ENCODE measurements at regions not wholly inside any gene's neighbourhood (a gene's known extent, or its start where the extent isn't known, plus 50 kb on each side); places are given as distances from the start of the nearest gene placed in this dataset.

DNA sequence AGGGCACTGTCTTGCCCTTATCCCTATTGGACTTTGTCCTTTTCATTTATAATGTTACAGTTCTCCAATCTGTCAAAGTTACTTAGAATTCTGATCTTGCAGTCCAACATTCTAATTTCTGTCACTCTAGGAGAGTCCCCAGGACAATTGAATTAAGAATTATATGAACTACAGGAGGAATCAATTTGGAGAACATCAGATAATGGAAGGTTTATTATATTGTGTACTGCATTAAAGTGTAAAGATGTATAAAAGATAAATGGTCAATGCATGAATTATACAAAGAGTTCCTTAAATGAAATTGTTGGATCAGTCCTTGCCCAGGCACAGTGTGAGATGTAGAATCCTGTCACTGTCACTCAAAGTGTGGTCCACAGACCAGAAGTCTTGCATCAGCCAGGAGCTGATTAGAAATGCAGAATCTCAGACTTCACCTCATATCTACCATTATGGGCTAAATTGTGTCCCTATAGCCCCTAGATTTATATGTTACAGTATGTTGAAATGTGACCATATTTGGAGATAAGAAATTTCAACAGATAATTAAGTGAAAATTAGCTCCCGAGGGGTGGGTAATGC, 145.5 kb downstream of the BTBD3 start:
- H3K4me3 ChIP-seq (ENCODE audit: low read depth in 1 of 3, low read length in 3 of 3), result no peak overlapping the region
- H3K9me3 ChIP-seq (ENCODE audit: control insufficient read depth in 4 of 4, low read length in 3 of 4), result peaks cover 0 to 8% (median 0%) of the 10 kb centered on the region in 4 donors
- H3K36me3 ChIP-seq (ENCODE audit: control insufficient read depth in 4 of 4, insufficient read depth in 3 of 4, low read depth in 1 of 4, low read length in 3 of 4), result no peaks in the 10 kb centered on the region
- H3K4me1 ChIP-seq (ENCODE audit: control insufficient read depth in 4 of 4, insufficient read depth in 4 of 4, low read length in 3 of 4), result no peaks in the 10 kb centered on the region
- WGBS, result 91% methylated on average over 1 of the region's 1 CpG
- H3K27ac ChIP-seq (ENCODE audit: low read depth in 1 of 2, low read length in 2 of 2), result no peak overlapping the region
- TF ChIP-seq TAF1 (conservative IDR thresholded peaks at IDR 0.05) (no peak), FOXA1 (IDR thresholded peaks at IDR 0.05) (no peak), EGR1 (IDR thresholded peaks at IDR 0.05; ENCODE audit: low read depth in 2 of 2) (no peak), RAD21 (IDR thresholded peaks at IDR 0.05) (no peak), NR2F2 (IDR thresholded peaks at IDR 0.05) (no peak), HNF4G (IDR thresholded peaks at IDR 0.05) (no peak), SP1 (IDR thresholded peaks at IDR 0.05) (no peak), FOXA2 (IDR thresholded peaks at IDR 0.05) (no peak), RXRA (IDR thresholded peaks at IDR 0.05) (no peak)
- TF ChIP-seq, protein P1, sequence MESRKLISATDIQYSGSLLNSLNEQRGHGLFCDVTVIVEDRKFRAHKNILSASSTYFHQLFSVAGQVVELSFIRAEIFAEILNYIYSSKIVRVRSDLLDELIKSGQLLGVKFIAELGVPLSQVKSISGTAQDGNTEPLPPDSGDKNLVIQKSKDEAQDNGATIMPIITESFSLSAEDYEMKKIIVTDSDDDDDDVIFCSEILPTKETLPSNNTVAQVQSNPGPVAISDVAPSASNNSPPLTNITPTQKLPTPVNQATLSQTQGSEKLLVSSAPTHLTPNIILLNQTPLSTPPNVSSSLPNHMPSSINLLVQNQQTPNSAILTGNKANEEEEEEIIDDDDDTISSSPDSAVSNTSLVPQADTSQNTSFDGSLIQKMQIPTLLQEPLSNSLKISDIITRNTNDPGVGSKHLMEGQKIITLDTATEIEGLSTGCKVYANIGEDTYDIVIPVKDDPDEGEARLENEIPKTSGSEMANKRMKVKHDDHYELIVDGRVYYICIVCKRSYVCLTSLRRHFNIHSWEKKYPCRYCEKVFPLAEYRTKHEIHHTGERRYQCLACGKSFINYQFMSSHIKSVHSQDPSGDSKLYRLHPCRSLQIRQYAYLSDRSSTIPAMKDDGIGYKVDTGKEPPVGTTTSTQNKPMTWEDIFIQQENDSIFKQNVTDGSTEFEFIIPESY (IDR thresholded peaks at IDR 0.05), result no peak
- TF ChIP-seq, protein P2, sequence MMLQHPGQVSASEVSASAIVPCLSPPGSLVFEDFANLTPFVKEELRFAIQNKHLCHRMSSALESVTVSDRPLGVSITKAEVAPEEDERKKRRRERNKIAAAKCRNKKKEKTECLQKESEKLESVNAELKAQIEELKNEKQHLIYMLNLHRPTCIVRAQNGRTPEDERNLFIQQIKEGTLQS (IDR thresholded peaks at IDR 0.05), result no peak
- TF ChIP-seq, protein P3, sequence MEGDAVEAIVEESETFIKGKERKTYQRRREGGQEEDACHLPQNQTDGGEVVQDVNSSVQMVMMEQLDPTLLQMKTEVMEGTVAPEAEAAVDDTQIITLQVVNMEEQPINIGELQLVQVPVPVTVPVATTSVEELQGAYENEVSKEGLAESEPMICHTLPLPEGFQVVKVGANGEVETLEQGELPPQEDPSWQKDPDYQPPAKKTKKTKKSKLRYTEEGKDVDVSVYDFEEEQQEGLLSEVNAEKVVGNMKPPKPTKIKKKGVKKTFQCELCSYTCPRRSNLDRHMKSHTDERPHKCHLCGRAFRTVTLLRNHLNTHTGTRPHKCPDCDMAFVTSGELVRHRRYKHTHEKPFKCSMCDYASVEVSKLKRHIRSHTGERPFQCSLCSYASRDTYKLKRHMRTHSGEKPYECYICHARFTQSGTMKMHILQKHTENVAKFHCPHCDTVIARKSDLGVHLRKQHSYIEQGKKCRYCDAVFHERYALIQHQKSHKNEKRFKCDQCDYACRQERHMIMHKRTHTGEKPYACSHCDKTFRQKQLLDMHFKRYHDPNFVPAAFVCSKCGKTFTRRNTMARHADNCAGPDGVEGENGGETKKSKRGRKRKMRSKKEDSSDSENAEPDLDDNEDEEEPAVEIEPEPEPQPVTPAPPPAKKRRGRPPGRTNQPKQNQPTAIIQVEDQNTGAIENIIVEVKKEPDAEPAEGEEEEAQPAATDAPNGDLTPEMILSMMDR (IDR thresholded peaks at IDR 0.05; ENCODE audit: low read depth, low read length, missing input control), result no peak
- TF ChIP-seq, protein P4, sequence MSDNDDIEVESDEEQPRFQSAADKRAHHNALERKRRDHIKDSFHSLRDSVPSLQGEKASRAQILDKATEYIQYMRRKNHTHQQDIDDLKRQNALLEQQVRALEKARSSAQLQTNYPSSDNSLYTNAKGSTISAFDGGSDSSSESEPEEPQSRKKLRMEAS (IDR thresholded peaks at IDR 0.05), result no peak
- TF ChIP-seq, protein P5, sequence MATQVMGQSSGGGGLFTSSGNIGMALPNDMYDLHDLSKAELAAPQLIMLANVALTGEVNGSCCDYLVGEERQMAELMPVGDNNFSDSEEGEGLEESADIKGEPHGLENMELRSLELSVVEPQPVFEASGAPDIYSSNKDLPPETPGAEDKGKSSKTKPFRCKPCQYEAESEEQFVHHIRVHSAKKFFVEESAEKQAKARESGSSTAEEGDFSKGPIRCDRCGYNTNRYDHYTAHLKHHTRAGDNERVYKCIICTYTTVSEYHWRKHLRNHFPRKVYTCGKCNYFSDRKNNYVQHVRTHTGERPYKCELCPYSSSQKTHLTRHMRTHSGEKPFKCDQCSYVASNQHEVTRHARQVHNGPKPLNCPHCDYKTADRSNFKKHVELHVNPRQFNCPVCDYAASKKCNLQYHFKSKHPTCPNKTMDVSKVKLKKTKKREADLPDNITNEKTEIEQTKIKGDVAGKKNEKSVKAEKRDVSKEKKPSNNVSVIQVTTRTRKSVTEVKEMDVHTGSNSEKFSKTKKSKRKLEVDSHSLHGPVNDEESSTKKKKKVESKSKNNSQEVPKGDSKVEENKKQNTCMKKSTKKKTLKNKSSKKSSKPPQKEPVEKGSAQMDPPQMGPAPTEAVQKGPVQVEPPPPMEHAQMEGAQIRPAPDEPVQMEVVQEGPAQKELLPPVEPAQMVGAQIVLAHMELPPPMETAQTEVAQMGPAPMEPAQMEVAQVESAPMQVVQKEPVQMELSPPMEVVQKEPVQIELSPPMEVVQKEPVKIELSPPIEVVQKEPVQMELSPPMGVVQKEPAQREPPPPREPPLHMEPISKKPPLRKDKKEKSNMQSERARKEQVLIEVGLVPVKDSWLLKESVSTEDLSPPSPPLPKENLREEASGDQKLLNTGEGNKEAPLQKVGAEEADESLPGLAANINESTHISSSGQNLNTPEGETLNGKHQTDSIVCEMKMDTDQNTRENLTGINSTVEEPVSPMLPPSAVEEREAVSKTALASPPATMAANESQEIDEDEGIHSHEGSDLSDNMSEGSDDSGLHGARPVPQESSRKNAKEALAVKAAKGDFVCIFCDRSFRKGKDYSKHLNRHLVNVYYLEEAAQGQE (IDR thresholded peaks at IDR 0.05), result no peak
- DNase-seq (ENCODE audit: low spot score), result no peak
- H3K27me3 ChIP-seq (ENCODE audit: control insufficient read depth in 4 of 4, insufficient read depth in 4 of 4, low read length in 3 of 4), result no peaks in the 10 kb centered on the region
- H3K9ac ChIP-seq (ENCODE audit: low read depth in 1 of 2, low read length in 2 of 2), result no peak overlapping the region

DNA sequence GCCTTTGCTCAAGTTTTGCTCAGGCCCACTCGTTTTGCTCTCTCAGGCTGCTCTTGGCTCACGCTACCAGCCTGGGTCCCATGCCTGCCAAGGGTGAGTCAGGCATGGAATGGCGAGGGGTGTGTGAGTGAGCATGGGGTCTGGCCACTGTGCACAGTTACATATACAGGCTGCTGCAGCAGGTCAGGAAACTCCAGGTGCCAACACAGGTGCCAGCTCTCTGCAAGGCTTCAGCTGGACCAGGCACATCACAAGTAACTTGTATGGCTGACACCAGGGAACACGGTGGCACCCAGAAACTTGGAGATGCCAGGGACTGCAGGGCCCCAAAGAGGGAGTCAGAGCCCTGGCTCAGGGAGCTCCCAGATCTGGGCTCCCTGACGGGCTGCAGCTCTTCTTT, 146.8 kb downstream of the BTBD3 start:
- no peaks in the 10 kb centered on the region for H3K36me3 ChIP-seq (ENCODE audit: control insufficient read depth in 4 of 4, insufficient read depth in 3 of 4, low read depth in 1 of 4, low read length in 3 of 4)
- no peaks in the 10 kb centered on the region for H3K4me1 ChIP-seq (ENCODE audit: control insufficient read depth in 4 of 4, insufficient read depth in 4 of 4, low read length in 3 of 4)
- TF ChIP-seq EGR1 (IDR thresholded peaks at IDR 0.05; ENCODE audit: low read depth in 2 of 2), result no peak
- TF ChIP-seq FOXA1 (IDR thresholded peaks at IDR 0.05), result no peak
- no peak for TF ChIP-seq YY1 (IDR thresholded peaks at IDR 0.05)
- no peak for TF ChIP-seq TAF1 (conservative IDR thresholded peaks at IDR 0.05)
- TF ChIP-seq, protein P3 (IDR thresholded peaks at IDR 0.05; ENCODE audit: low read depth, low read length, missing input control), result no peak
- TF ChIP-seq, protein P2 (IDR thresholded peaks at IDR 0.05), result no peak
- TF ChIP-seq RAD21 (IDR thresholded peaks at IDR 0.05), result no peak
- TF ChIP-seq RXRA (IDR thresholded peaks at IDR 0.05), result no peak
- TF ChIP-seq FOXA2 (IDR thresholded peaks at IDR 0.05), result no peak
- TF ChIP-seq, protein P4 (IDR thresholded peaks at IDR 0.05), result no peak
- TF ChIP-seq HNF4A (conservative IDR thresholded peaks at IDR 0.05), result no peak
- TF ChIP-seq GABPA (IDR thresholded peaks at IDR 0.05 in 1 of 2, conservative IDR thresholded peaks at IDR 0.05 in 1 of 2), result no peak
- no peak for TF ChIP-seq SP1 (IDR thresholded peaks at IDR 0.05)
- no peak for TF ChIP-seq HNF4G (IDR thresholded peaks at IDR 0.05)
- TF ChIP-seq NR2F2 (IDR thresholded peaks at IDR 0.05), result no peak
- TF ChIP-seq, protein P1 (IDR thresholded peaks at IDR 0.05), result no peak
- no peaks in the 10 kb centered on the region for H3K27me3 ChIP-seq (ENCODE audit: control insufficient read depth in 4 of 4, insufficient read depth in 4 of 4, low read length in 3 of 4)
- WGBS, result 83% methylated on average over 5 of the region's 5 CpGs
- no peak overlapping the region for H3K9ac ChIP-seq (ENCODE audit: low read depth in 1 of 2, low read length in 2 of 2)
- H3K27ac ChIP-seq (ENCODE audit: low read depth in 1 of 2, low read length in 2 of 2), result no peak overlapping the region
- no peak for DNase-seq (ENCODE audit: low spot score)
- H3K4me3 ChIP-seq (ENCODE audit: low read depth in 1 of 3, low read length in 3 of 3), result no peak overlapping the region
- H3K9me3 ChIP-seq (ENCODE audit: control insufficient read depth in 4 of 4, low read length in 3 of 4), result peaks cover 0 to 6% (median 0%) of the 10 kb centered on the region in 4 donors
